ENCODE measurements at regions not wholly inside any gene's neighbourhood (a gene's known extent, or its start where the extent isn't known, plus 50 kb on each side); places are given as distances from the start of the nearest gene placed in this dataset.

GRCh38 chr3:25292595-25292994 is 135.5 kb upstream of the RARB start:
- DNase-seq (ENCODE audit: low spot score): no peak

- DNase-seq (ENCODE audit: low spot score): no peak
Measured at GRCh38 chr3:25293736-25294135, 134.3 kb upstream of the RARB start.

GRCh38 chr3:25294169-25294805 is 133.8 kb upstream of the RARB start:
- no peak for DNase-seq (ENCODE audit: low spot score)

- DNase-seq (ENCODE audit: low spot score): peak; percentile 11
Measured at GRCh38 chr3:25297667-25298585, 130.1 kb upstream of the RARB start.

GRCh38 chr3:25300141-25300540 is 127.9 kb upstream of the RARB start:
- DNase-seq (ENCODE audit: low spot score): peak; percentile 77

- no peak for DNase-seq (ENCODE audit: low spot score)
Measured at GRCh38 chr3:25304916-25305315, 123.1 kb upstream of the RARB start.

GRCh38 chr3:25306066-25306465 is 122.0 kb upstream of the RARB start:
- no peak for DNase-seq (ENCODE audit: low spot score)

GRCh38 chr3:25306705-25307104 is 121.4 kb upstream of the RARB start:
- no peak for DNase-seq (ENCODE audit: low spot score)

- no peak for DNase-seq (ENCODE audit: low spot score)
Measured at GRCh38 chr3:25313286-25313685, 114.8 kb upstream of the RARB start.

- DNase-seq (ENCODE audit: low spot score): no peak
Measured at GRCh38 chr3:25324954-25325655, 103.0 kb upstream of the RARB start.

GRCh38 chr3:25335356-25335755 is 92.7 kb upstream of the RARB start:
- no peak for DNase-seq (ENCODE audit: low spot score)

GRCh38 chr3:25338158-25338725 is 89.8 kb upstream of the RARB start:
- DNase-seq (ENCODE audit: low spot score): peak; percentile 41

- DNase-seq (ENCODE audit: low spot score): peak; percentile 11
Measured at GRCh38 chr3:25339225-25339624, 88.8 kb upstream of the RARB start.

GRCh38 chr3:25344670-25345069 is 83.4 kb upstream of the RARB start:
- no peak for DNase-seq (ENCODE audit: low spot score)

- DNase-seq (ENCODE audit: low spot score): no peak
Measured at GRCh38 chr3:25349095-25349494, 79.0 kb upstream of the RARB start.

GRCh38 chr3:25349828-25350724 is 78.0 kb upstream of the RARB start:
- no peak for DNase-seq (ENCODE audit: low spot score)

GRCh38 chr3:25350725-25351114 is 77.3 kb upstream of the RARB start:
- no peak for DNase-seq (ENCODE audit: low spot score)

GRCh38 chr3:25354071-25354470 is 74.0 kb upstream of the RARB start:
- no peak for DNase-seq (ENCODE audit: low spot score)

GRCh38 chr3:25355034-25355885 is 72.8 kb upstream of the RARB start:
- DNase-seq (ENCODE audit: low spot score): no peak

- no peak for DNase-seq (ENCODE audit: low spot score)
Measured at GRCh38 chr3:25355998-25356397, 72.1 kb upstream of the RARB start.

GRCh38 chr3:25362118-25362517 is 65.9 kb upstream of the RARB start:
- no peak for DNase-seq (ENCODE audit: low spot score)
